Gastroesophageal sphincter (tissue), 4 donors: ENCODE measurements at regions not wholly inside any gene's neighbourhood (a gene's known extent, or its start where the extent isn't known, plus 50 kb on each side); places are given as distances from the start of the nearest gene placed in this dataset.

Experiments used
- ATAC-seq: fragments of 150-250 bp; one replicate; pipeline ENCODE4 v1.9.1; 2016; ENCODE audit warnings: mild to moderate bottlenecking, moderate library complexity
- H3K27ac ChIP-seq, 4 donors: fragments of 200-600 bp; sonication (generic) in 3 of 4; 1 replicate in 3 of 4; 2 replicates in 1 of 4; pipeline ENCODE4 v1.5.1; 2016 to 2019
- H3K27me3 ChIP-seq: fragments of 200-600 bp; sonication (generic); one replicate; pipeline ENCODE4 v1.5.1; 2019
- H3K36me3 ChIP-seq, 2 donors: fragments of 200-600 bp; sonication (generic); one replicate each; pipeline ENCODE4 v1.5.1; 2019; ENCODE audit warnings: control low read depth in 1 of 2
- H3K4me1 ChIP-seq, 3 donors: fragments of 200-600 bp; sonication (generic); 1 replicate in 2 of 3; 2 replicates in 1 of 3; pipeline ENCODE4 v1.5.1; 2016 to 2019; ENCODE audit warnings: control low read depth in 2 of 3
- H3K4me3 ChIP-seq, 2 donors: fragments of 200-600 bp; sonication (generic); one replicate each; pipeline ENCODE4 v1.5.1; 2019; ENCODE audit warnings: mild to moderate bottlenecking in 1 of 2, moderate library complexity in 1 of 2
- H3K9me3 ChIP-seq, 3 donors: fragments of 200-600 bp; sonication (generic); one replicate each; pipeline ENCODE4 v1.5.1; 2017 to 2019; ENCODE audit warnings: control low read depth in 2 of 3
- EP300 ChIP-seq: sonication (generic); formaldehyde crosslinking; IDR thresholded peaks from one replicate; pipeline ENCODE4 v1.6.1; 2017; ENCODE audit warnings: antibody characterized with exemption, mild to moderate bottlenecking
- POLR2A ChIP-seq, 2 donors: fragments of 450-650 bp; IDR thresholded peaks; one replicate each; pipeline ENCODE4 v1.6.1; 2017; ENCODE audit warnings: antibody characterized with exemption in 2 of 2, mild to moderate bottlenecking in 2 of 2, moderate library complexity in 1 of 2
- POLR2AphosphoS5 ChIP-seq: sonication (generic); formaldehyde crosslinking; IDR thresholded peaks from one replicate; pipeline ENCODE4 v1.6.1; 2017; ENCODE audit warnings: antibody characterized with exemption
- WGBS, 2 donors: methylation state at CpG; one replicate each; pipeline ENCODE4 v1.1.5; 2018; ENCODE audit warnings: low coverage in 1 of 2; 5-methylcytosine and 5-hydroxymethylcytosine counted together
- TF ChIP-seq, protein P1 (sequence below), 4 experiments: fragments of 200-600 bp in 2 of 4; fragments of 450-650 bp in 2 of 4; sonication (generic) in 1 of 4; IDR thresholded peaks; one replicate each; pipeline ENCODE4 v1.5.1; 2017 to 2019; ENCODE audit warnings: antibody characterized with exemption in 4 of 4, mild to moderate bottlenecking in 2 of 4, moderate library complexity in 2 of 4

- TF ChIP-seq POLR2AphosphoS5 (no peak), EP300 (no peak), POLR2A (IDR thresholded peaks at IDR 0.05) (no peak)
- TF ChIP-seq, protein P1, sequence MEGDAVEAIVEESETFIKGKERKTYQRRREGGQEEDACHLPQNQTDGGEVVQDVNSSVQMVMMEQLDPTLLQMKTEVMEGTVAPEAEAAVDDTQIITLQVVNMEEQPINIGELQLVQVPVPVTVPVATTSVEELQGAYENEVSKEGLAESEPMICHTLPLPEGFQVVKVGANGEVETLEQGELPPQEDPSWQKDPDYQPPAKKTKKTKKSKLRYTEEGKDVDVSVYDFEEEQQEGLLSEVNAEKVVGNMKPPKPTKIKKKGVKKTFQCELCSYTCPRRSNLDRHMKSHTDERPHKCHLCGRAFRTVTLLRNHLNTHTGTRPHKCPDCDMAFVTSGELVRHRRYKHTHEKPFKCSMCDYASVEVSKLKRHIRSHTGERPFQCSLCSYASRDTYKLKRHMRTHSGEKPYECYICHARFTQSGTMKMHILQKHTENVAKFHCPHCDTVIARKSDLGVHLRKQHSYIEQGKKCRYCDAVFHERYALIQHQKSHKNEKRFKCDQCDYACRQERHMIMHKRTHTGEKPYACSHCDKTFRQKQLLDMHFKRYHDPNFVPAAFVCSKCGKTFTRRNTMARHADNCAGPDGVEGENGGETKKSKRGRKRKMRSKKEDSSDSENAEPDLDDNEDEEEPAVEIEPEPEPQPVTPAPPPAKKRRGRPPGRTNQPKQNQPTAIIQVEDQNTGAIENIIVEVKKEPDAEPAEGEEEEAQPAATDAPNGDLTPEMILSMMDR (IDR thresholded peaks at IDR 0.05): no peak
- Histone ChIP-seq H3K9me3 (peaks cover 0 to 9% (median 0%) of the 10 kb centered on the region in 3 donors), H3K27me3 (no peaks in the 10 kb centered on the region), H3K4me3 (no peak overlapping the region), H3K4me1 (no peaks in the 10 kb centered on the region), H3K36me3 (no peaks in the 10 kb centered on the region), H3K27ac (no peak overlapping the region)
- 33 to 43% methylated on average over 1 of the region's 1 CpG for WGBS, 2 donors
- ATAC-seq: no peak
Observed at GRCh38 chr13:33710924-33711323, 107.0 kb upstream of the RFC3 start.

GRCh38 chr13:33711436-33711835 is 106.5 kb upstream of the RFC3 start:
- Histone ChIP-seq H3K27me3 (no peaks in the 10 kb centered on the region), H3K4me3 (no peak overlapping the region), H3K4me1 (no peaks in the 10 kb centered on the region), H3K9me3 (peaks cover 0 to 7% (median 0%) of the 10 kb centered on the region in 3 donors), H3K27ac (no peak overlapping the region), H3K36me3 (no peaks in the 10 kb centered on the region)
- TF ChIP-seq POLR2A (IDR thresholded peaks at IDR 0.05) (no peak), EP300 (no peak), POLR2AphosphoS5 (no peak)
- TF ChIP-seq, protein P1 (IDR thresholded peaks at IDR 0.05): no peak
- ATAC-seq: no peak
- 41 to 65% methylated on average over 3 of the region's 3 CpGs for WGBS, 2 donors

GRCh38 chr13:33717775-33718174 is 100.2 kb upstream of the RFC3 start:
- H3K36me3 ChIP-seq: no peaks in the 10 kb centered on the region
- H3K9me3 ChIP-seq: no peaks in the 10 kb centered on the region
- no peaks in the 10 kb centered on the region for H3K27me3 ChIP-seq
- no peak for TF ChIP-seq EP300
- TF ChIP-seq, protein P1 (IDR thresholded peaks at IDR 0.05): no peak
- no peak for TF ChIP-seq POLR2A (IDR thresholded peaks at IDR 0.05)
- no peak for TF ChIP-seq POLR2AphosphoS5
- ATAC-seq: no peak
- H3K4me1 ChIP-seq: peaks cover 0 to 16% (median 5%) of the 10 kb centered on the region in 3 donors
- H3K27ac ChIP-seq: no peak overlapping the region
- no peak overlapping the region for H3K4me3 ChIP-seq

DNA sequence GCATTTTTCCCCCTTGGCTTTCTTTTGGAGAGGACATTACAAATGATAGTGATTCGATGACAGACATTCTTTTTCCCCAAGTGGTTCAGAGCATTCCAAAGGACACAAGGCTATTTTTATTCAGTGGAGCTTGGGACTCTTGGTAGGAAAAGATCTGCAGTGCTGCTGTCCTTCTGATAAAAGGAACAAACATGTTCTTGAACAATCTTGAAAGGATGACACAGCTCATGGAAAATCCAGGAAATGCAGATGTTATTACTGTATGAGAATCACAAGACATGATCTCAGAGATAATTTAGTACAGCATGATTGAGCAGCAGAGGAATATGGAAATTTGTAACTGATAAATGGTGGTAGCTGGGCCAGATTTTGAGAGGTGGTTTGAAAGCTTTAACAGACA is 96.2 kb upstream of the RFC3 start:
- no peak for TF ChIP-seq POLR2A (IDR thresholded peaks at IDR 0.05)
- TF ChIP-seq EP300: no peak
- TF ChIP-seq POLR2AphosphoS5: no peak
- TF ChIP-seq, protein P1 (IDR thresholded peaks at IDR 0.05): no peak
- ATAC-seq: peak; percentile 32

DNA sequence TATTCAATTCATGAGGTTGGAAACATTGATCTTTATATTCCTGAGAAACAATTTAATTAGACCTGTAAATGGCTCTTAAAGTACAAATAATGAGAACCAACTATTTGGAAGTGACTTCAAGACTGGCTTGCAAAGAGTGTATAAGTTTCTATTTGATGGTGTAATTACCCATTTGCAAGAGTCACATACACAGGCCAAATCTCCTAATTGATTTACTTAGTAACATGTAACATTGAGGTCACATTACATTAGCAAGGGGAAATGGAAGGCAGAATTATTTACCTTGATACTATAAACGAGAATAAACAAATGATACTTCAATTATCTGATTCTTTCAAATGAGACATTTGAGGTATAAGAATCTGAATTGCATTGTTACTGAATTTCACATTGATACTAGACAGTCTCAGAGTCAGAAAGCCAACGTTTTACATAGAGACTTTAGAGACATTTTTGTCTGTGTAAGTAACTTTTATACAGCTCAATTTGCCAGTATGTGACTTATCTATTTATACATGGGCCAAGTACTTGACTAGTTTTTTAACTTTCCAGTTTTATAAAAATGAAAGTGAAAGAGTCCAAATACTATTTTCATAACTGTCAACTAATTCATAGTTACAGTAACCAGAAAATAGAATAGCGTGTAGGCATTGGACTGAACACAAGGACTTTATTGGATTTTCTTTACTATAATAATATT is 95.6 kb upstream of the RFC3 start:
- Histone ChIP-seq H3K4me3 (no peak overlapping the region), H3K27me3 (no peaks in the 10 kb centered on the region), H3K9me3 (no peaks in the 10 kb centered on the region), H3K36me3 (no peaks in the 10 kb centered on the region), H3K27ac (peak overlapping the region; percentile 53 to 66 (median 60)), H3K4me1 (peaks cover 4 to 33% (median 8%) of the 10 kb centered on the region in 3 donors)
- WGBS, 2 donors: 16 to 18% methylated on average over 3 of the region's 3 CpGs
- ATAC-seq: no peak
- no peak for TF ChIP-seq POLR2AphosphoS5
- no peak for TF ChIP-seq EP300
- TF ChIP-seq, protein P1 (IDR thresholded peaks at IDR 0.05): no peak
- TF ChIP-seq POLR2A (IDR thresholded peaks at IDR 0.05): no peak

More for the DNA sequence above, 96.2 kb upstream of the RFC3 start:
- H3K4me1 ChIP-seq: peaks cover 4 to 33% (median 8%) of the 10 kb centered on the region in 3 donors
- WGBS, 2 donors: 13 to 17% methylated on average over 1 of the region's 1 CpG
- no peaks in the 10 kb centered on the region for H3K9me3 ChIP-seq
- no peak overlapping the region for H3K4me3 ChIP-seq
- H3K27ac ChIP-seq: peak overlapping the region; percentile 53 to 66 (median 60)
- no peaks in the 10 kb centered on the region for H3K36me3 ChIP-seq
- no peaks in the 10 kb centered on the region for H3K27me3 ChIP-seq
